ENCODE measurements at regions not wholly inside any gene's neighbourhood (a gene's known extent, or its start where the extent isn't known, plus 50 kb on each side); places are given as distances from the start of the nearest gene placed in this dataset.

- peaks cover 13% of the 10 kb centered on the region for H3K27me3 Mint-ChIP-seq (ENCODE audit: low read depth)
- DNase-seq (ENCODE audit: low spot score in 2 of 2, unreplicated experiment in 2 of 2), result peak in 1 of 2 experiments; percentile 7
- H3K27ac Mint-ChIP-seq, result no peak overlapping the region
- peaks cover 14% of the 10 kb centered on the region for H3K4me1 Mint-ChIP-seq
- H3K9me3 Mint-ChIP-seq, result peaks cover 9% of the 10 kb centered on the region
- peaks cover 3% of the 10 kb centered on the region for H3K36me3 Mint-ChIP-seq
- no peak for TF ChIP-seq CTCF (IDR thresholded peaks at IDR 0.05; ENCODE audit: unreplicated experiment)
- no peak overlapping the region for H3K4me3 Mint-ChIP-seq
These were observed 57.6 kb downstream of the SMIM38 start for GRCh38 chr11:69213316-69213715.

- Mint-ChIP-seq H3K27ac (no peak overlapping the region), H3K4me1 (peaks cover 14% of the 10 kb centered on the region), H3K4me3 (no peak overlapping the region), H3K36me3 (no peaks in the 10 kb centered on the region), H3K27me3 (ENCODE audit: low read depth) (peaks cover 13% of the 10 kb centered on the region), H3K9me3 (peaks cover 6% of the 10 kb centered on the region)
- DNase-seq (ENCODE audit: low spot score in 2 of 2, unreplicated experiment in 2 of 2), result peak in 1 of 2 experiments; percentile 21
- TF ChIP-seq CTCF (IDR thresholded peaks at IDR 0.05; ENCODE audit: unreplicated experiment), result no peak
These were observed 58.2 kb downstream of the SMIM38 start for GRCh38 chr11:69213964-69214363.

GRCh38 chr11:69215216-69215615 lies 59.5 kb downstream of the SMIM38 start:
- H3K9me3 Mint-ChIP-seq, result peaks cover 6% of the 10 kb centered on the region
- no peak for TF ChIP-seq CTCF (IDR thresholded peaks at IDR 0.05; ENCODE audit: unreplicated experiment)
- no peak overlapping the region for H3K4me3 Mint-ChIP-seq
- peaks cover 12% of the 10 kb centered on the region for H3K27me3 Mint-ChIP-seq (ENCODE audit: low read depth)
- DNase-seq (ENCODE audit: low spot score in 2 of 2, unreplicated experiment in 2 of 2), result peak in 1 of 2 experiments; percentile 17
- H3K4me1 Mint-ChIP-seq, result peaks cover 14% of the 10 kb centered on the region
- no peaks in the 10 kb centered on the region for H3K36me3 Mint-ChIP-seq
- no peak overlapping the region for H3K27ac Mint-ChIP-seq

- Mint-ChIP-seq H3K36me3 (no peaks in the 10 kb centered on the region), H3K9me3 (peaks cover 6% of the 10 kb centered on the region), H3K27me3 (ENCODE audit: low read depth) (peaks cover 12% of the 10 kb centered on the region), H3K4me3 (no peak overlapping the region), H3K27ac (no peak overlapping the region), H3K4me1 (peaks cover 14% of the 10 kb centered on the region)
- peak in 1 of 2 experiments; percentile 19 for DNase-seq (ENCODE audit: low spot score in 2 of 2, unreplicated experiment in 2 of 2)
- no peak for TF ChIP-seq CTCF (IDR thresholded peaks at IDR 0.05; ENCODE audit: unreplicated experiment)
These were observed 60.2 kb downstream of the SMIM38 start for GRCh38 chr11:69215784-69216415.

GRCh38 chr11:69216647-69217051 lies 60.9 kb downstream of the SMIM38 start:
- TF ChIP-seq CTCF (IDR thresholded peaks at IDR 0.05; ENCODE audit: unreplicated experiment), result no peak
- DNase-seq (ENCODE audit: low spot score in 2 of 2, unreplicated experiment in 2 of 2), result peak in 1 of 2 experiments; percentile 32
- peaks cover 6% of the 10 kb centered on the region for H3K9me3 Mint-ChIP-seq
- H3K27me3 Mint-ChIP-seq (ENCODE audit: low read depth), result peaks cover 11% of the 10 kb centered on the region
- no peaks in the 10 kb centered on the region for H3K36me3 Mint-ChIP-seq
- H3K4me3 Mint-ChIP-seq, result no peak overlapping the region
- peaks cover 10% of the 10 kb centered on the region for H3K4me1 Mint-ChIP-seq
- H3K27ac Mint-ChIP-seq, result no peak overlapping the region

Measured in mesothelial cell of epicardium (in vitro differentiated cells).